ENCODE measurements at regions not wholly inside any gene's neighbourhood (a gene's known extent, or its start where the extent isn't known, plus 50 kb on each side); places are given as distances from the start of the nearest gene placed in this dataset.

DNA sequence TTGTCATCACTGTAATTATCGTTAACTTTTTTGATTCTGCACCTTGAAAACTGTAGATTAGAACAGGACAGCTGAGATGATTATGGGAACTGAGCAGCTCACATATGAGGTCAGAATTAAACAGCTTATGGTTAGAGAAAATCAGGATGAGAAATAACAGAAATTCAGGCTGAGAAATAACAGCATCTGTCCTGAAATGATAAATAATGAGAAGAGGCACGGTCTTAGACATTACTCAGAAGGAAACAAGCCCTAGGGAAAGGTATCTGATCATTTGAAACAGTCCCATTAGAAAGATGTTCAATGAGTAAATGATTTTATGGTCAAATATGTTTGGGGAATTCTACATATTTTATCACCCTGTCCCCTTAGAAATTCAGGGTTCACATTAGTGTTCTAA is 65.6 kb upstream of the PCGF5 start:
- TF ChIP-seq, protein P1, sequence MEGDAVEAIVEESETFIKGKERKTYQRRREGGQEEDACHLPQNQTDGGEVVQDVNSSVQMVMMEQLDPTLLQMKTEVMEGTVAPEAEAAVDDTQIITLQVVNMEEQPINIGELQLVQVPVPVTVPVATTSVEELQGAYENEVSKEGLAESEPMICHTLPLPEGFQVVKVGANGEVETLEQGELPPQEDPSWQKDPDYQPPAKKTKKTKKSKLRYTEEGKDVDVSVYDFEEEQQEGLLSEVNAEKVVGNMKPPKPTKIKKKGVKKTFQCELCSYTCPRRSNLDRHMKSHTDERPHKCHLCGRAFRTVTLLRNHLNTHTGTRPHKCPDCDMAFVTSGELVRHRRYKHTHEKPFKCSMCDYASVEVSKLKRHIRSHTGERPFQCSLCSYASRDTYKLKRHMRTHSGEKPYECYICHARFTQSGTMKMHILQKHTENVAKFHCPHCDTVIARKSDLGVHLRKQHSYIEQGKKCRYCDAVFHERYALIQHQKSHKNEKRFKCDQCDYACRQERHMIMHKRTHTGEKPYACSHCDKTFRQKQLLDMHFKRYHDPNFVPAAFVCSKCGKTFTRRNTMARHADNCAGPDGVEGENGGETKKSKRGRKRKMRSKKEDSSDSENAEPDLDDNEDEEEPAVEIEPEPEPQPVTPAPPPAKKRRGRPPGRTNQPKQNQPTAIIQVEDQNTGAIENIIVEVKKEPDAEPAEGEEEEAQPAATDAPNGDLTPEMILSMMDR (IDR thresholded peaks at IDR 0.05): no peak
- no peak for TF ChIP-seq EP300 (IDR thresholded peaks at IDR 0.05)

All from ovary (tissue), 3 donors.